Gastroesophageal sphincter (tissue), 3 donors: ENCODE measurements at regions not wholly inside any gene's neighbourhood (a gene's known extent, or its start where the extent isn't known, plus 50 kb on each side); places are given as distances from the start of the nearest gene placed in this dataset.

ENCODE experiments used
- CTCF ChIP-seq, 4 experiments: fragments of 200-600 bp in 2 of 4; fragments of 450-650 bp in 2 of 4; sonication (generic) in 1 of 4; IDR thresholded peaks; one replicate each; pipeline ENCODE4 v1.5.1; 2017 to 2019; ENCODE audit warnings: antibody characterized with exemption in 4 of 4, mild to moderate bottlenecking in 2 of 4, moderate library complexity in 2 of 4
- EP300 ChIP-seq: sonication (generic); formaldehyde crosslinking; IDR thresholded peaks from one replicate; pipeline ENCODE4 v1.6.1; 2017; ENCODE audit warnings: antibody characterized with exemption, mild to moderate bottlenecking
- POLR2A ChIP-seq, 2 donors: fragments of 450-650 bp; IDR thresholded peaks; one replicate each; pipeline ENCODE4 v1.6.1; 2017; ENCODE audit warnings: antibody characterized with exemption in 2 of 2, mild to moderate bottlenecking in 2 of 2, moderate library complexity in 1 of 2
- POLR2AphosphoS5 ChIP-seq: sonication (generic); formaldehyde crosslinking; IDR thresholded peaks from one replicate; pipeline ENCODE4 v1.6.1; 2017; ENCODE audit warnings: antibody characterized with exemption

GRCh38 chr5:173395257-173395932 is 67.2 kb upstream of the STC2 start:
- TF ChIP-seq CTCF (IDR thresholded peaks at IDR 0.05) (no peak), EP300 (no peak), POLR2A (IDR thresholded peaks at IDR 0.05) (no peak), POLR2AphosphoS5 (no peak)
